ENCODE measurements at regions not wholly inside any gene's neighbourhood (a gene's known extent, or its start where the extent isn't known, plus 50 kb on each side); places are given as distances from the start of the nearest gene placed in this dataset.
A peak's percentile ranks its signal among the peaks of the same experiment; 100 is the strongest.

- Histone ChIP-seq H3K9me1 (ENCODE audit: control insufficient read depth, insufficient read depth, low read length) (no peaks in the 10 kb centered on the region), H3K27me3 (ENCODE audit: control insufficient read depth in 2 of 2, insufficient read depth in 2 of 2, low read length in 2 of 2) (peaks cover 0 to 7% of the 10 kb centered on the region in 2 experiments; a peak in 1 of 5 replicates), H2AFZ (ENCODE audit: low read depth, low read length) (no peak overlapping the region; the same call in 1 of the 2 replicates), H3K9ac (ENCODE audit: insufficient read depth in 1 of 2, low read depth in 2 of 2, low read length in 2 of 2) (peak overlapping the region in 1 of 2 experiments; percentile 45; a peak in 2 of 4 replicates), H3K27ac (ENCODE audit: extremely low read depth, low read depth, low read length) (no peak overlapping the region), H3K9me3 (replicated peaks; ENCODE audit: control insufficient read depth, insufficient read depth, low read depth, low read length) (no peaks in the 10 kb centered on the region), H3K4me2 (ENCODE audit: insufficient read depth, low read length) (no peak overlapping the region), H3K4me3 (no peak overlapping the region), H3K4me1 (replicated peaks in 1 of 2; ENCODE audit: control insufficient read depth in 2 of 2, insufficient read depth in 2 of 2, low read length in 2 of 2) (peaks cover 16 to 34% of the 10 kb centered on the region in 2 experiments), H4K20me1 (replicated peaks; ENCODE audit: control insufficient read depth, insufficient read depth, low read length) (no peaks in the 10 kb centered on the region), H3K79me2 (ENCODE audit: control insufficient read depth, insufficient read depth, low read length) (no peaks in the 10 kb centered on the region), H3K36me3 (ENCODE audit: control insufficient read depth, insufficient read depth, low read length) (no peaks in the 10 kb centered on the region)
- WGBS (ENCODE audit: insufficient coverage, low coverage, missing lambda C conversion rate): 56% methylated on average over 16 of the region's 16 CpGs
- no peak for FAIRE-seq
- TF ChIP-seq MAX (CRISPR knock-in tag; IDR thresholded peaks at IDR 0.05) (0 out of 2 replicates have a peak, but pooled peaks have one; percentile 29), TBL1XR1 (IDR thresholded peaks at IDR 0.05; ENCODE audit: low read length in 2 of 2) (no peak)
- CTCF ChIA-PET (ENCODE audit: low intra/inter-chr PET ratio): no interaction called here
- BruUV-seq (replicated peaks): no TSS peak
- DNase-seq (ENCODE audit: extremely low read depth in 1 of 4, low spot score in 3 of 4): no peak
- POLR2A ChIA-PET: interaction anchor here (0.6 to 1.2 kb wide), 2 partner anchors 149 to 157 kb away, joined by 3 to 5 read pairs; no protein-coding TSS in a partner anchor
- ATAC-seq: no peak
- in situ Hi-C loops (cut with MboI) (no loop called here), intact Hi-C loops (cut with micrococcal nuclease) (no loop called here)
Observed at GRCh38 chr1:234768569-234769283, 158.7 kb upstream of the IRF2BP2 start.

GRCh38 chr1:234768171-234768568 lies 158.2 kb upstream of the IRF2BP2 start:
- no TSS peak for BruUV-seq (replicated peaks)
- Histone ChIP-seq H3K4me1 (replicated peaks in 1 of 2; ENCODE audit: control insufficient read depth in 2 of 2, insufficient read depth in 2 of 2, low read length in 2 of 2) (peaks cover 16 to 34% of the 10 kb centered on the region in 2 experiments), H3K36me3 (ENCODE audit: control insufficient read depth, insufficient read depth, low read length) (no peaks in the 10 kb centered on the region), H3K9ac (ENCODE audit: insufficient read depth in 1 of 2, low read depth in 2 of 2, low read length in 2 of 2) (no peak overlapping the region), H3K4me3 (no peak overlapping the region), H4K20me1 (replicated peaks; ENCODE audit: control insufficient read depth, insufficient read depth, low read length) (no peaks in the 10 kb centered on the region), H3K9me3 (replicated peaks; ENCODE audit: control insufficient read depth, insufficient read depth, low read depth, low read length) (no peaks in the 10 kb centered on the region), H3K79me2 (ENCODE audit: control insufficient read depth, insufficient read depth, low read length) (no peaks in the 10 kb centered on the region), H3K9me1 (ENCODE audit: control insufficient read depth, insufficient read depth, low read length) (no peaks in the 10 kb centered on the region), H3K27ac (ENCODE audit: extremely low read depth, low read depth, low read length) (no peak overlapping the region), H3K27me3 (ENCODE audit: control insufficient read depth in 2 of 2, insufficient read depth in 2 of 2, low read length in 2 of 2) (peaks cover 0 to 9% of the 10 kb centered on the region in 2 experiments; a peak in 1 of 5 replicates), H3K4me2 (ENCODE audit: insufficient read depth, low read length) (no peak overlapping the region), H2AFZ (ENCODE audit: low read depth, low read length) (no peak overlapping the region; the same call in 1 of the 2 replicates)
- CTCF ChIA-PET (ENCODE audit: low intra/inter-chr PET ratio): no interaction called here
- in situ Hi-C loops (cut with MboI): no loop called here
- 18% methylated on average over 5 of the region's 5 CpGs for WGBS (ENCODE audit: insufficient coverage, low coverage, missing lambda C conversion rate)
- no peak for DNase-seq (ENCODE audit: extremely low read depth in 1 of 4, low spot score in 3 of 4)
- intact Hi-C loops (cut with micrococcal nuclease): no loop called here
- POLR2A ChIA-PET: interaction anchor here (0.6 to 1.5 kb wide), 4 partner anchors 24 to 156 kb away, joined by 3 to 5 read pairs (median 4); no protein-coding TSS in a partner anchor
- no peak for ATAC-seq
- FAIRE-seq: no peak
- TF ChIP-seq MEF2D (tag; conservative IDR thresholded peaks at IDR 0.05; ENCODE audit: low read depth) (0 out of 2 replicates have a peak, but pooled peaks have one; percentile 33), SMARCA4 (IDR thresholded peaks at IDR 0.05) (0 out of 2 replicates have a peak, but pooled peaks have one; percentile 16), JUND (IDR thresholded peaks at IDR 0.05; ENCODE audit: borderline replicate concordance, low read depth, low read length) (0 out of 2 replicates have a peak, but pooled peaks have one; percentile 8), JUND (tag; IDR thresholded peaks at IDR 0.05; ENCODE audit: borderline replicate concordance, low read depth, low read length) (no peak)

Data from K562 (cell line).